Spinal cord (tissue), 9 donors: ENCODE measurements at regions not wholly inside any gene's neighbourhood (a gene's known extent, or its start where the extent isn't known, plus 50 kb on each side); places are given as distances from the start of the nearest gene placed in this dataset.

Source experiments
- DNase-seq, 6 donors: peaks; one replicate each; pipeline versions ENCODE4 v3.0.0 to v3.0.0-alpha.2; 2013 to 2015; ENCODE audit warnings: low spot score in 6 of 6, low read depth in 4 of 6
- H3K27ac ChIP-seq: one replicate; pipeline ENCODE4 v1.5.1; 2013; ENCODE audit warnings: low read depth, low read length, control low read depth
- H3K27me3 ChIP-seq: one replicate; pipeline ENCODE4 v1.6.1; 2013; ENCODE audit warnings: low read length; ENCODE audit not compliant: control insufficient read depth, insufficient read depth
- H3K36me3 ChIP-seq: one replicate; pipeline ENCODE4 v1.6.1; 2013; ENCODE audit warnings: low read length; ENCODE audit not compliant: control insufficient read depth, insufficient read depth
- H3K4me1 ChIP-seq: one replicate; pipeline ENCODE4 v1.6.1; 2013; ENCODE audit warnings: low read length; ENCODE audit not compliant: control insufficient read depth, insufficient read depth
- H3K4me3 ChIP-seq: one replicate; pipeline ENCODE4 v1.5.1; 2013; ENCODE audit warnings: low read depth, low read length, control low read depth
- H3K9me3 ChIP-seq: one replicate; pipeline ENCODE4 v1.6.1; 2013; ENCODE audit warnings: low read length; ENCODE audit not compliant: control insufficient read depth, insufficient read depth
- WGBS: methylation state at CpG from one replicate; pipeline ENCODE4 v1.1.5; 2013; ENCODE audit warnings: missing lambda C conversion rate; ENCODE audit not compliant: insufficient coverage; 5-methylcytosine and 5-hydroxymethylcytosine counted together
- donor health status: healthy.

DNA sequence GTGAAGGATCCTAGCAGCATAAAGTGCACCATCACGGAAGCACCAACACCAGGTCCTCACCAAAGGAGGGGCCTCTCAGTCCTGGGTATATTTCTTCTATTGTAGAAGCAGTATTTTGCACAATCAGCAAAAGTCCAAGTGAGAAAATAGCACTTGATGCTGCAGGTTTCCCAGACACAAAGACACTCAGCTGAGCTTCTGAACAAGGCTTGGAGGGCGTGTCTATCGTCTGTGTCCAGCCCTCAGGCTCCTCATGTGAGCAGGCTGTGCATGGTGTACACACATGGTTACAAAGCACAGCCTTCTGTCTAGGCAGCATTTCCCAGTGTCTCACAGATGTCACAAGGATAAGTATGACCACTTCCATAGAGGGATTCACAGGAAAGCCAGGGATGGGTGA lies 98.3 kb upstream of the SPATA12 start:
- Histone ChIP-seq H3K4me1 (no peaks in the 10 kb centered on the region), H3K27ac (no peak overlapping the region), H3K27me3 (no peaks in the 10 kb centered on the region), H3K36me3 (no peaks in the 10 kb centered on the region), H3K9me3 (no peaks in the 10 kb centered on the region), H3K4me3 (no peak overlapping the region)
- DNase-seq, result peak in 1 of 6 donors; percentile 40
- 82% methylated on average over 3 of the region's 3 CpGs for whole genome bisulfite sequencing

DNA sequence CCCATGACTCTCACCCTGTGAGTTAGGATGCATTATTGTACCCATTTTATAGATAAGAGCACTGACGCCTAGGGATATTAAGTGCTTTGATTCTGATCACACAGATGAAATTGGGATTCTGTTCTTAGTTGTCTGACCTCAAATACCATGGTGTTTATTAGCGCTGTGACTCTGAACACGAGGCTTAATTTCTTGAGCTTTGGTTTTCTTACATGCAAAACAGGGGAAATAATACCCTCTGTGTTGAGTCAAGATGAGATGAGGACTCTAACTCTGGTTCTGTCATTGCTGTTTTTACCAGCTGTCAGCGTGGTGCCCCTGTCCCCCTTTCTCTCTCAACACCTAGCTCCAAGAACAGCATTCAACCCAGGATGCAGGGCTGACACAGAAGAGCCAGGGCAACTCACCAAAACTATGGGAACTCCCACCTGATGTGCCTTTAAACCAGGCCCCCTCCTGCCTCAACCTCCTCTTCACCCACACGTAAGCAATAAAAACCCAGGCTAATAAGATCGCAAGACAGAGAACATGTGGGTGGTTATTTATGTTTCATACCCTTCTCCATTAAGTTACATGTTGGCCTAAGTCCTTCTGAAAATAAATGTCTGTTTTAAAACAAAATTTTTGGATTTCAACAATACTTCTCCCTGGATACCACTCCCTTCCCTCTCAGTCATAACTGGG lies 100.1 kb upstream of the SPATA12 start:
- WGBS, result 80% methylated on average over 1 of the region's 6 CpGs
- Histone ChIP-seq H3K4me1 (no peaks in the 10 kb centered on the region), H3K4me3 (no peak overlapping the region), H3K36me3 (no peaks in the 10 kb centered on the region), H3K27ac (no peak overlapping the region), H3K9me3 (no peaks in the 10 kb centered on the region), H3K27me3 (no peaks in the 10 kb centered on the region)
- no peak for DNase-seq

DNA sequence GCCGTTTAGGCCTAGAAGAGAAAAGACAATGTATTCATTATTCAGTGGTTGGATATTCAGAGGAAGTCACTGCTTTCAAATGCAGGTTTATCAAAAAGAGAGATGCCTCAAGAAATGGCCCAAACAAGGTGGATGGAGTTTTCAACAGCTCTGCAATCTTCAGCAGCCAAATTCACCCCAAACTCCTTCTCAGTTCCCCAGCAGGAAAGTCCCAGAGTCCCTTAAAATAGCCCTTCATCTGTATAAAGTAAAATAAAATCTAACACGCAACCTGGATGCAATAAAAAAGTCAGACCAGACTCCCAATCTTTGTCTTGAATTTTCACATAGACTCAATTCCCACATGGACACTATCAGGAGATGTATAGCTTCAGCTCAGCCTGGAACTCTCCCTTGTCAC lies 101.6 kb upstream of the SPATA12 start:
- H3K27me3 ChIP-seq, result no peaks in the 10 kb centered on the region
- H3K36me3 ChIP-seq, result no peaks in the 10 kb centered on the region
- no peaks in the 10 kb centered on the region for H3K9me3 ChIP-seq
- 80% methylated on average over 2 of the region's 2 CpGs for WGBS
- no peak overlapping the region for H3K4me3 ChIP-seq
- no peak for DNase-seq
- no peaks in the 10 kb centered on the region for H3K4me1 ChIP-seq
- no peak overlapping the region for H3K27ac ChIP-seq

DNA sequence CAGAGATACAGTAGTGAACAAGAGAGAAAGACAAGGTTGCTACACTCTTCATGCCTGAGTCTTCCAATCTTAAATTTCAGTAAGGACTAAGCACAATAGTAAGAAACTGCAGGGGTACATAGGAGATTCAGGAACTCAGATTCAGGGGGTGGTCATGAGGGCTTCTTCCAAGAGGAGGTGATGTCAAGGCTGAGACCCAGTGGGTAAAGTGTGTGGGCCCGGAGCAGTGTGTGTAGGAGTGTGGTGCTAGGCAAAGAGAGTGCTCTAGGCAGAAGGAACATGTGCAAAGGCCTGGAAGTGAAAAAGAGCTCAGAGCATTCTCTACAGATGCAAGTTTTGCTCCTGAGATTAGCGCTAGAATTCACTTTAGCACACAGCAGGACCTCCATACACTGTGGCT lies 102.9 kb upstream of the SPATA12 start:
- H3K9me3 ChIP-seq, result no peaks in the 10 kb centered on the region
- WGBS, result 100% methylated on average over 1 of the region's 2 CpGs
- no peaks in the 10 kb centered on the region for H3K4me1 ChIP-seq
- no peak overlapping the region for H3K27ac ChIP-seq
- no peak for DNase-seq
- no peaks in the 10 kb centered on the region for H3K36me3 ChIP-seq
- H3K4me3 ChIP-seq, result no peak overlapping the region
- H3K27me3 ChIP-seq, result no peaks in the 10 kb centered on the region

DNA sequence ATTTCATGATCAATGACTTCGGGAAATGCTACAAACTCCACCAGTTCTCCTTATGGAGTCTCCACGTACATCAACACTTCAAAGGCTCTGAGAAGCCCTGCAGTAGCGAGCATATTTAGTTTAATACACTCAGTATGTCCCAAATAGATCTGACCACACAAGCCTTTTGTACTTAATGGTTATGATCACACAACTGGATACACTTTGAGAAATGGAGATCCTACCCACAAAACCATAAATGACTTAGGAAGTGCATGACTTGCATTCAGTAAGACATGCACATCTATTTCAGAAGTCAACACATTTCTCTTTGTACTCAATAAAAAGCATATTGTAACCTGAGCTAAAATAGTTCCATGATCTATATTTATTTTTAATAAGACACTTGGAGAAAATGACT lies 103.6 kb upstream of the SPATA12 start:
- H3K9me3 ChIP-seq, result no peaks in the 10 kb centered on the region
- no peak for DNase-seq
- H3K27me3 ChIP-seq, result no peaks in the 10 kb centered on the region
- no peaks in the 10 kb centered on the region for H3K36me3 ChIP-seq
- no peak overlapping the region for H3K4me3 ChIP-seq
- no peaks in the 10 kb centered on the region for H3K4me1 ChIP-seq
- H3K27ac ChIP-seq, result no peak overlapping the region
- WGBS, result 88% methylated on average over 3 of the region's 3 CpGs

DNA sequence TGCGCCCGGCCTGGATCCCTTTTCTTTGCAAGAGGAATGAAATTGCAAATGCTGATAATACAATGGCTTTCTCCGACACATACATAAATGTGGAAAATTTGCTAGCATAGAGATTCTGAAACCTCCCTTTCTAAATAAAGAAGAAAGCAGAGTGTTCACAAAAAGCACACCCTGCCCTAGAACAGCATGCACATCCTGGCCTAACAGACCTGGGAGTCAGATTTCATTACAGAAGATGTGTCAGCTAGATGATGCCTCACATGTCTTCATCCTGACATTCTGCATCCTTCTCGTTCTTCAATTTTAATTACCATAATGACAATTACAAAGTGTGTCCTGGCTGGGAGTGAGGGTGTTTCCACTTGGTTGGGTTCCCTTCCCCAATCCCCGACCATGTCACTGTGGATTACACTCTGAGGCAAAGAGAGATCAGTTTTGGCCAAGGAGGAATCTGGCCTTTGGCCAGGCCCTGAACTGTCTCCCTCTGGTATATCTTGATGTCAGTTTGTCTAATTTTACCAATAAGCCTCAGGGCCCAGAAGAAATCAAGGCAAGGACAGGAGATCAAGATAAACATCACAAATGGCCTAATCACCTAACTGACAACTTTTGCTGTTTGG lies 104.9 kb upstream of the SPATA12 start:
- H3K27ac ChIP-seq, result no peak overlapping the region
- 83% methylated on average over 1 of the region's 5 CpGs for WGBS
- no peaks in the 10 kb centered on the region for H3K36me3 ChIP-seq
- H3K9me3 ChIP-seq, result no peaks in the 10 kb centered on the region
- H3K4me1 ChIP-seq, result no peaks in the 10 kb centered on the region
- H3K27me3 ChIP-seq, result no peaks in the 10 kb centered on the region
- H3K4me3 ChIP-seq, result no peak overlapping the region
- no peak for DNase-seq

DNA sequence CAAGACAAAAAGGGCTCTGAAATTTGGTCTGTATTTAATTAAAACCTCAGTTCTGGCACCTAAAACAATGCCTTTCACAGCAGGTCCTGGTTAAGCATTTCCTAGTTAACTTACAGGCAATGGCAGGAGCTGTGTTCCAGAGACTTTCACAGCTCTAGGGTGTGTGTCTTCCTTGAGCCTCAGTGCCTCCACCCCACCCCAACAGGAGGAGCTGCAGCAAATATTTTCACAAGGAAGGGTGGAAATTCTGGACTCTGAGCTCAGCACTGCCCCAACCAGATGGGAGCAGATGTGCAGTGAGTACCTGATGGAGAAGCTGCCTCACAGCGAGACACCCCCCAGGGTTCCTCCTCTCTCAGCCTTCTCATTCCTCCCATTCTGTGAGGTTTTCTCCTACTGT lies 106.3 kb upstream of the SPATA12 start:
- DNase-seq, result no peak

DNA sequence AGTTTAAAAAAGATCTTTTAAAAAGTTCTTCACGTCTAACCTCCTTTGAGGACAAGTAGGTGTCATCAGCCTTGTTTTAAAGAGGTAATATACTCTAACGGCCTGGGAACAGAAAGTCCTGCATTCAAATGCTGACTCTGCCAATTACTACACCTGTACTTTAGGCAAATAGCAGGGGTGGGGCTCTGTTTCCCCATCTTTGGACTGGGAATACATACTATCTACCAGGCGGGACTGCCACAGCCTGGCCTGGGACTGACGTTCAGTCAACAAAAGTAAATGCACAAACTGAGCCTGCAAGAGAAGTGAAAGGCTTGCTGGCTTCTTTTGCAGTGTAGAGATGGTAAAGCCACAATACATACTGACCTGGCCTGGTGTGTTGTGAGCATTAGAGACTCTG lies 107.6 kb upstream of the SPATA12 start:
- no peak overlapping the region for H3K27ac ChIP-seq
- no peaks in the 10 kb centered on the region for H3K27me3 ChIP-seq
- no peaks in the 10 kb centered on the region for H3K9me3 ChIP-seq
- 80% methylated on average over 1 of the region's 4 CpGs for WGBS
- H3K4me3 ChIP-seq, result no peak overlapping the region
- no peaks in the 10 kb centered on the region for H3K4me1 ChIP-seq
- no peaks in the 10 kb centered on the region for H3K36me3 ChIP-seq
- no peak for DNase-seq

More for the DNA sequence above, 106.3 kb upstream of the SPATA12 start:
- H3K27ac ChIP-seq, result no peak overlapping the region
- no CpG with 5 or more reads among the region's 1 CpG for WGBS
- H3K9me3 ChIP-seq, result no peaks in the 10 kb centered on the region
- no peaks in the 10 kb centered on the region for H3K4me1 ChIP-seq
- H3K27me3 ChIP-seq, result no peaks in the 10 kb centered on the region
- no peak overlapping the region for H3K4me3 ChIP-seq
- no peaks in the 10 kb centered on the region for H3K36me3 ChIP-seq

DNA sequence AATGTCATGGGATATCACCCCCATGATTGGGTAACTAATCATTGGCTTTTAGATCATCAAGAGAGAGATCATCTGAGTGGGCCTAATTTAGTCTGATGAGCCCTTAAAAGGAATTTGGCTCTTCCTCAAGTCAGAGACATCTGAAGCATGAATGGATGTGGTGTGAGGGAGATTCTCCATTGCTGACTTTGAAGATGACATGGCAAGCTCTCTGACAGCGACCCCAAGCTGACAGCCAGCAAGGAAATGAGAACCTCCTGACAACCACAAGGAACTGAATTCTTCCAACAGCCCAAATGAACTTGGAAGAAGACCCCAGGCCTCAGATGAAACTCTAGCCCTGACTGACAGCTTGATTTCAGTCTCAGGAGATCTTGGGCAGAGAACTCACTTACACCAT lies 108.4 kb upstream of the SPATA12 start:
- Histone ChIP-seq H3K4me1 (no peaks in the 10 kb centered on the region), H3K9me3 (no peaks in the 10 kb centered on the region), H3K36me3 (no peaks in the 10 kb centered on the region), H3K27me3 (no peaks in the 10 kb centered on the region), H3K27ac (no peak overlapping the region), H3K4me3 (no peak overlapping the region)
- no peak for DNase-seq
- 86% methylated on average over 1 of the region's 1 CpG for WGBS

DNA sequence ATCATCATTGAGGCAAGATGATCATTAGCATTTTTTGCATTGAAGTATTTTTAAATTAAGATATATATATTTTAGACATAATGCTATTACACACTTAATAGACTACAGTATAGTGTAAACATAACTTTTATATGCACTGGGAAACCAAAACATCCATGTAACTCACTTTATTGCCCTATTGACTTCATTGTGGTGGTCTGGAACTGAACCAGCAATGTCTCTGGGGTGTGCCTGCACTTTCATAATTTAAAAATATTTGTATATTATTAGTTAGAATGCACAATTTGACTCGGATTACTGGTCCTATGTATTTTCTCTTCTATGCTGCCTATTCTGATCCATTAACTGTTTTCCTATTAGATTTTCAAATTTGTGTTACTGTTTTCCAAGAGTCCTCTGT lies 109.1 kb upstream of the SPATA12 start:
- no peaks in the 10 kb centered on the region for H3K4me1 ChIP-seq
- WGBS, result no CpG with 5 or more reads among the region's 1 CpG
- DNase-seq, result no peak
- no peak overlapping the region for H3K27ac ChIP-seq
- no peaks in the 10 kb centered on the region for H3K27me3 ChIP-seq
- no peak overlapping the region for H3K4me3 ChIP-seq
- no peaks in the 10 kb centered on the region for H3K36me3 ChIP-seq
- H3K9me3 ChIP-seq, result no peaks in the 10 kb centered on the region
